Subcutaneous abdominal adipose tissue (tissue), 5 donors: ENCODE measurements at regions not wholly inside any gene's neighbourhood (a gene's known extent, or its start where the extent isn't known, plus 50 kb on each side); places are given as distances from the start of the nearest gene placed in this dataset.
A peak's percentile ranks its signal among the peaks of the same experiment; 100 is the strongest.
"Not testable (repeated sequence)": the region's sequence is repeated elsewhere in the genome, so short reads cannot be mapped to it uniquely, and the experiment has no call there.

Experiments
- H3K27ac ChIP-seq: one replicate; pipeline ENCODE4 v1.7.0; 2013; ENCODE audit warnings: low read depth, mild to moderate bottlenecking, inconsistent platforms, low read length, moderate library complexity
- H3K27me3 ChIP-seq, 5 donors: one replicate each; pipeline ENCODE4 v1.7.0; 2013; ENCODE audit warnings: low read length in 5 of 5, inconsistent platforms in 1 of 5; ENCODE audit not compliant: control insufficient read depth in 5 of 5, insufficient read depth in 4 of 5
- H3K36me3 ChIP-seq, 5 donors: one replicate each; pipeline ENCODE4 v1.7.0; 2013; ENCODE audit warnings: low read length in 5 of 5; ENCODE audit not compliant: control insufficient read depth in 5 of 5, insufficient read depth in 5 of 5
- H3K4me1 ChIP-seq, 5 donors: one replicate each; pipeline ENCODE4 v1.7.0; 2013; ENCODE audit warnings: low read length in 5 of 5, mild to moderate bottlenecking in 3 of 5, moderate library complexity in 1 of 5; ENCODE audit not compliant: control insufficient read depth in 5 of 5, insufficient read depth in 5 of 5
- H3K4me3 ChIP-seq, 5 donors: one replicate each; pipeline ENCODE4 v1.7.0; 2013; ENCODE audit warnings: low read length in 5 of 5, low read depth in 1 of 5
- H3K9ac ChIP-seq, 5 donors: one replicate each; pipeline ENCODE4 v1.7.0; 2013; ENCODE audit warnings: low read length in 5 of 5, mild to moderate bottlenecking in 4 of 5, moderate library complexity in 3 of 5
- H3K9me3 ChIP-seq, 5 donors: one replicate each; pipeline ENCODE4 v1.7.0; 2013; ENCODE audit warnings: low read length in 5 of 5; ENCODE audit not compliant: control insufficient read depth in 5 of 5
- donor health status: healthy.
- donor health status: healthy.
- donor health status: healthy.
- donor health status: healthy.
- donor health status: healthy.

GRCh38 chrX:3476973-3477372 is 130.5 kb upstream of the MXRA5 start:
- no peaks in the 10 kb centered on the region for H3K27me3 ChIP-seq
- H3K27ac ChIP-seq: no peak overlapping the region
- H3K4me1 ChIP-seq: no peaks in the 10 kb centered on the region
- H3K9me3 ChIP-seq: peaks cover 0 to 6% (median 0%) of the 10 kb centered on the region in 5 donors
- no peaks in the 10 kb centered on the region for H3K36me3 ChIP-seq
- H3K4me3 ChIP-seq: no peak overlapping the region
- H3K9ac ChIP-seq: no peak overlapping the region

DNA sequence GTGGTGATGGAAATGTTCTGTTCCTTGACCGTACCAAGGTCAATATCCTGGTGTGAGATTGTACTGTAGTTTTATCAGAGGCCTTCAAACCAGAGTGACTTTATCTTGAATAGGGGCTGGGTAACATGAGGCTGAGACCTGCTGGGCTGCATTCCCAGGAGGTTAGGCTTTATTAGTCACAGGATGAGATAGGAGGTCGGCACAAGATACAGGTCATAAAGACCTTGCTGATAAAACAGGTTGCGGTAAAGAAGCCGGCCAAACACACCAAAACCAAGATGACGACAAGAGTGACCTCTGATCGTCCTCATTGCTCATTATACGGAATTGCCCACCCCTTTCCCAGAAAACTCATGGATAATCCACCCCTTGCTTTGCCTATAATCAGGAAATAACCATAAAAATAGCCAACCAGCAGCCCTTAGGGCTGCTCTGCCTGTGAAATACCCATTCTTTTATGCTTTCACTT is 123.8 kb upstream of the MXRA5 start:
- not testable (repeated sequence) for H3K36me3 ChIP-seq, H3K27ac ChIP-seq, H3K27me3 ChIP-seq, H3K9me3 ChIP-seq, H3K4me3 ChIP-seq, H3K4me1 ChIP-seq, H3K9ac ChIP-seq

- no peaks in the 10 kb centered on the region for H3K27me3 ChIP-seq
- no peaks in the 10 kb centered on the region for H3K9me3 ChIP-seq
- no peaks in the 10 kb centered on the region for H3K4me1 ChIP-seq
- H3K27ac ChIP-seq: no peak overlapping the region
- H3K9ac ChIP-seq: no peak overlapping the region
- no peaks in the 10 kb centered on the region for H3K36me3 ChIP-seq
- no peak overlapping the region for H3K4me3 ChIP-seq
These were observed 121.6 kb upstream of the MXRA5 start for GRCh38 chrX:3468031-3468430.

- H3K4me1 ChIP-seq: peaks cover 0 to 16% (median 12%) of the 10 kb centered on the region in 5 donors
- no peak overlapping the region for H3K27ac ChIP-seq
- H3K27me3 ChIP-seq: no peaks in the 10 kb centered on the region
- no peak overlapping the region for H3K4me3 ChIP-seq
- H3K36me3 ChIP-seq: no peaks in the 10 kb centered on the region
- no peaks in the 10 kb centered on the region for H3K9me3 ChIP-seq
- H3K9ac ChIP-seq: no peak overlapping the region
These were observed 118.6 kb upstream of the MXRA5 start for GRCh38 chrX:3465017-3465416.

DNA sequence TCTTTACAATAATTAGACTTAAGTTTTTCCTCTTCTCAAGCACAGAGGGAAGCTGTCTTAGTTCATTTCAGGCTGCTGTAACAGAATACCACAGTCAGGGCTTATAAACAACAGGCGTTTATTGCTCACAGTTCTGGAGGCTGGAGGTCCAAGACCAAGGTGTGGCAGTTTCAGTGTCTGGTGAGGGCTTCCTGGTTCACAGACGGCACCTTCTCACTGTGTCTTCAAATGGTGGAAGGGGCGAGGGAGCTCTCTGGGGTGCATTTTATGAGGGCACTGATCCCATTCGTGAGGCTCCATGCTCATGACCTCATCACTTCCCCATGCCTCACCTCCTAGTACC is 115.7 kb upstream of the MXRA5 start:
- peak overlapping the region in 1 of 5 donors; percentile 48 for H3K4me3 ChIP-seq
- H3K27ac ChIP-seq: no peak overlapping the region
- no peak overlapping the region for H3K9ac ChIP-seq
- no peaks in the 10 kb centered on the region for H3K9me3 ChIP-seq
- no peaks in the 10 kb centered on the region for H3K36me3 ChIP-seq
- peaks cover 0 to 16% (median 12%) of the 10 kb centered on the region in 5 donors for H3K4me1 ChIP-seq
- H3K27me3 ChIP-seq: no peaks in the 10 kb centered on the region

- Histone ChIP-seq H3K4me1 (peaks cover 0 to 16% (median 12%) of the 10 kb centered on the region in 5 donors), H3K4me3 (peak overlapping the region; percentile 22 to 61 (median 44)), H3K9me3 (no peaks in the 10 kb centered on the region), H3K36me3 (no peaks in the 10 kb centered on the region), H3K27me3 (no peaks in the 10 kb centered on the region), H3K27ac (no peak overlapping the region), H3K9ac (no peak overlapping the region)
These were observed 115.1 kb upstream of the MXRA5 start for GRCh38 chrX:3461397-3462165.

DNA sequence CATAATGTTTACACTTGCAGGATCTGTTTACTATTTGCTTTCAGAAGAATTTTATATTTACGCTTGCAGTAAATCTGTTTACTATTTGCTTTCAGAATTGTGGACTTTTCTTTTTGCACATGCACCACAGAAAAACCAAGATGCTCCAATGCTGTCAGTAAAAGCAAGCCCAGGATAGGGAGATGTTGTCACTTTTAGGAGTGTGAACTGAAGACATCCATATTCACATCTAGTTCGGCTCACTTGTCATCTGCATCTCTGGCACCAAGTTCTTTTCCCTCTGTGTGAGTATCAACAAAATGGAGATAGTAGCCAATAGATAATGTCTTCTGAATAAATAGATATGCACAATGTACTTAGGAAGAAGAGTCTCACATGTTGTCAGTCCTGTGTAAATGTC is 109.3 kb upstream of the MXRA5 start:
- no peak overlapping the region for H3K4me3 ChIP-seq
- no peaks in the 10 kb centered on the region for H3K36me3 ChIP-seq
- no peak overlapping the region for H3K27ac ChIP-seq
- no peaks in the 10 kb centered on the region for H3K27me3 ChIP-seq
- H3K9me3 ChIP-seq: peaks cover 0 to 6% (median 0%) of the 10 kb centered on the region in 5 donors
- peaks cover 0 to 13% (median 11%) of the 10 kb centered on the region in 5 donors for H3K4me1 ChIP-seq
- H3K9ac ChIP-seq: no peak overlapping the region

GRCh38 chrX:3451571-3451970 is 105.1 kb upstream of the MXRA5 start:
- H3K27ac ChIP-seq: peak overlapping the region; percentile 69
- H3K4me1 ChIP-seq: peaks cover 7 to 46% (median 37%) of the 10 kb centered on the region in 5 donors
- H3K9ac ChIP-seq: no peak overlapping the region
- no peak overlapping the region for H3K4me3 ChIP-seq
- H3K36me3 ChIP-seq: no peaks in the 10 kb centered on the region
- H3K9me3 ChIP-seq: peaks cover 0 to 6% (median 0%) of the 10 kb centered on the region in 5 donors
- no peaks in the 10 kb centered on the region for H3K27me3 ChIP-seq

DNA sequence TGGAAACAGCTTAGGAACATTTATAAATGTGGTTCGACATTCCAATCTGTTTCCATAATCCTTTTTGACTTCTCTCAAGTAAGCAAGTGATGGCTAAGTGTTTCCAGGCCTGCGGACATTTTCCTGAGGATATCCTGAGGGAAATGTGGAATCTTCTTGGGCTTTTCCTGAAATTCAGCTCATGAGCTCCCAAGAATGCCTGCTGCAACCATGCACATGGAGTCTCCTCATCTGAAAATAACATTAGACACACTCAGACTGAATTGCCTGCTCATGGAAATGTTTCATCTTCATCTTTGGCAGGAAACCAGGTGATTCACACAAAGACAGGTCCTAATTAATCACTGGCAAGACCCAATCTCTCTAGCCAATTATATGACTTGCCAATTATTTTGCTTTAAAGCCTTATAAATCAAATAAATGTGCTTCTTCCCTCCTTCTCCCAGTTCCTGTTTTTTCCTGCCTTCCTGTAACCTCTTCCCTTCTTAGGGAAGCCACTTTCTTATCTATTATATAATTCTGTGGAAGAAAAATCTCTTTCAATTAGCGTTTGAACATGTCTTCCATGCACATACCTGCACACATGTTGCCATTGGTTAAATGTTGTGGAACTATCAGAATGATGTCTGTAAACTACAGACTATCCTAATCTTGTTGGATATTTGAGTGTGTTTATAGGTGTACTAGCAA is 104.6 kb upstream of the MXRA5 start:
- H3K27ac ChIP-seq: peak overlapping the region; percentile 69
- no peaks in the 10 kb centered on the region for H3K27me3 ChIP-seq
- H3K4me3 ChIP-seq: no peak overlapping the region
- H3K36me3 ChIP-seq: no peaks in the 10 kb centered on the region
- peaks cover 0 to 6% (median 0%) of the 10 kb centered on the region in 5 donors for H3K9me3 ChIP-seq
- peaks cover 7 to 48% (median 37%) of the 10 kb centered on the region in 5 donors for H3K4me1 ChIP-seq
- H3K9ac ChIP-seq: no peak overlapping the region

DNA sequence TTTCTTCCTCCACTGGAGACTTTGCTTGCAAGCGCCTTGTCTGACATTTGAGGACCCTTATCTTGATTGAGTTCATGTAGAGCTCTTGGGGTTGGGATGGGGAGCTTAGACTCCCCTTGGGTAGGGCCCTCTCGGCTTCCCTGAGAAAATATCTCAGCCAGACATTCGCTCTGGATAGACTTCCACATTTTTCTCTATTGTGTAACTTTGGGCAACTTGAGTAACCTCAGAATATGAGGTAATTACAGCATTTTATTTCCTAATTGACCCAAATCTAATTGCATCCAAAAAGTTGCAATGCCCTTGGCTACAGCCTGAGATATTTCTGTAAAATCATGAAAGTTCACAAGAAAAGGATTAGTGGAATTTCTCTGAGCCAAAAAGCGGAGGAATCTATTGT is 102.8 kb upstream of the MXRA5 start:
- peak overlapping the region in 1 of 5 donors; percentile 79 for H3K9ac ChIP-seq
- H3K9me3 ChIP-seq: peaks cover 0 to 3% (median 0%) of the 10 kb centered on the region in 5 donors
- H3K4me3 ChIP-seq: no peak overlapping the region
- H3K27ac ChIP-seq: peak overlapping the region; percentile 69
- peaks cover 7 to 61% (median 53%) of the 10 kb centered on the region in 5 donors for H3K4me1 ChIP-seq
- H3K27me3 ChIP-seq: no peaks in the 10 kb centered on the region
- H3K36me3 ChIP-seq: no peaks in the 10 kb centered on the region
